Esophagus squamous epithelium (tissue), 5 donors: ENCODE measurements at regions not wholly inside any gene's neighbourhood (a gene's known extent, or its start where the extent isn't known, plus 50 kb on each side); places are given as distances from the start of the nearest gene placed in this dataset.

Source experiments
- DNase-seq: peaks from one replicate; lab custom pipeline; 2025; lab: John Stamatoyannopoulos, UW
- H3K27ac ChIP-seq, 4 donors: fragments of 200-600 bp; sonication (generic); one replicate each; pipeline ENCODE4 v1.5.1; 2016 to 2019; ENCODE audit warnings: mild to moderate bottlenecking in 1 of 4
- H3K27me3 ChIP-seq, 4 donors: fragments of 200-600 bp; sonication (generic); 1 replicate in 3 of 4; 2 replicates in 1 of 4; pipeline versions ENCODE4 v1.5.1 to v1.6.0; 2017 to 2021; ENCODE audit warnings: antibody characterized with exemption in 1 of 4
- H3K36me3 ChIP-seq, 3 donors: fragments of 200-600 bp; sonication (generic); one replicate each; pipeline ENCODE4 v1.5.1; 2016 to 2019
- H3K4me1 ChIP-seq, 3 donors: fragments of 200-600 bp; sonication (generic); one replicate each; pipeline ENCODE4 v1.5.1; 2017 to 2019
- H3K4me3 ChIP-seq, 4 donors: fragments of 200-600 bp; sonication (generic); 1 replicate in 3 of 4; 2 replicates in 1 of 4; pipeline ENCODE4 v1.5.1; 2016 to 2019; ENCODE audit warnings: mild to moderate bottlenecking in 2 of 4, moderate library complexity in 1 of 4
- H3K9me3 ChIP-seq, 3 donors: fragments of 200-600 bp; sonication (generic); one replicate each; pipeline ENCODE4 v1.5.1; 2016 to 2019
- POLR2A ChIP-seq, 4 donors: fragments of 450-650 bp; IDR thresholded peaks; one replicate each; pipeline ENCODE4 v1.6.1; 2017; ENCODE audit warnings: antibody characterized with exemption in 4 of 4, mild to moderate bottlenecking in 4 of 4, moderate library complexity in 3 of 4
- WGBS, 2 donors: methylation state at CpG; one replicate each; pipeline ENCODE4 v1.1.5; 2018; 5-methylcytosine and 5-hydroxymethylcytosine counted together
- intact Hi-C: fragments of 100-400 bp; cut with DNase I; formaldehyde crosslinking; loops from one replicate; pipeline ENCODE4 v1.15.0; 2022
- TF ChIP-seq, protein P1 (sequence below), 6 experiments: fragments of 450-650 bp in 4 of 6; fragments of 200-600 bp in 2 of 6; sonication (generic) in 2 of 6; IDR thresholded peaks; one replicate each; pipeline ENCODE4 v1.5.1; 2016 to 2019; ENCODE audit warnings: antibody characterized with exemption in 6 of 6, mild to moderate bottlenecking in 4 of 6, moderate library complexity in 4 of 6
- donor health status: DM: yes; HTN: yes; CAD: no.

DNA sequence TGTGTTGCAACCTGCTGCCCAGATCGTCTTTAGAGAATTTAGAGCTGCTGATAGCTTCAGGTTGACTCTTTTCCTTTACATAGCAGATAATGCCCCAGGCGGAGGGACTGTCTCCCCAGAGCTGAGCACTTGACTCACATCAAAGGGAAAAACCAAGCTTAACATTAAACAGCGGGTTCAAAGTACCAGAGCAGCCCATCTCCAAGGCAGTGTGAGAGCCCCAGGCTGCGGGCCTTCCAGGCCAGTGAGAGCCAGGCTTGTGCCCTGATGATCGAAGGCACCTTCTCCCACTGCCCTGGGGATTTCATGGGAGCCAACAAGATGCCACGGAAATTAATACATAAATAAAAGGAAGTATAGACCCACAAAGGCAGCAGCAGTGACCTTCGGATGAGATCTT, 275.6 kb downstream of the XXYLT1 start:
- intact Hi-C loops, result no loop called here
- no peak for DNase-seq
- Histone ChIP-seq H3K36me3 (no peaks in the 10 kb centered on the region), H3K27ac (no peak overlapping the region), H3K27me3 (no peaks in the 10 kb centered on the region), H3K4me3 (no peak overlapping the region), H3K9me3 (no peaks in the 10 kb centered on the region), H3K4me1 (no peaks in the 10 kb centered on the region)
- 76 to 82% methylated on average over 6 of the region's 7 CpGs for WGBS, 2 donors
- TF ChIP-seq, protein P1, sequence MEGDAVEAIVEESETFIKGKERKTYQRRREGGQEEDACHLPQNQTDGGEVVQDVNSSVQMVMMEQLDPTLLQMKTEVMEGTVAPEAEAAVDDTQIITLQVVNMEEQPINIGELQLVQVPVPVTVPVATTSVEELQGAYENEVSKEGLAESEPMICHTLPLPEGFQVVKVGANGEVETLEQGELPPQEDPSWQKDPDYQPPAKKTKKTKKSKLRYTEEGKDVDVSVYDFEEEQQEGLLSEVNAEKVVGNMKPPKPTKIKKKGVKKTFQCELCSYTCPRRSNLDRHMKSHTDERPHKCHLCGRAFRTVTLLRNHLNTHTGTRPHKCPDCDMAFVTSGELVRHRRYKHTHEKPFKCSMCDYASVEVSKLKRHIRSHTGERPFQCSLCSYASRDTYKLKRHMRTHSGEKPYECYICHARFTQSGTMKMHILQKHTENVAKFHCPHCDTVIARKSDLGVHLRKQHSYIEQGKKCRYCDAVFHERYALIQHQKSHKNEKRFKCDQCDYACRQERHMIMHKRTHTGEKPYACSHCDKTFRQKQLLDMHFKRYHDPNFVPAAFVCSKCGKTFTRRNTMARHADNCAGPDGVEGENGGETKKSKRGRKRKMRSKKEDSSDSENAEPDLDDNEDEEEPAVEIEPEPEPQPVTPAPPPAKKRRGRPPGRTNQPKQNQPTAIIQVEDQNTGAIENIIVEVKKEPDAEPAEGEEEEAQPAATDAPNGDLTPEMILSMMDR (IDR thresholded peaks at IDR 0.05), result no peak

DNA sequence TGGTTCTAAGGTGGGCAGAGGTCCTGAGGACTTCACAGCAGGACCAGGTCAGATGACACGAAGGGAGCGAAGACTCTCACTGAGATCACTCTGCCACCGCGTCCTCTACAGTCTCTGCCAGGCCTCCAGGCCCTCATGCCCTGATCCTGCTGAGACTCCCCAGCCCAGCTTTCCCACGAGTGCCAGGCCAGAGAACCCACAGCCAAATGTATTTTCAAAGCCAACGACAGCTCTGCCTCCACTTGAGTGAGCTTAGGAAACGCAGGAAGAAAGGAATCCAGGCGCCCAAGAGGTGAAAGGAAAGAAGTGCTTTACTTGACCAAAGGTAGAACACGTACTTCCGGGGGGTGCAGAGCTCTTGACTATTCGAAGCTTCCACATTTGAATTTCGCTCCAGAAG, 275.0 kb downstream of the XXYLT1 start:
- 77 to 88% methylated on average over 11 of the region's 12 CpGs for WGBS, 2 donors
- Histone ChIP-seq H3K36me3 (no peaks in the 10 kb centered on the region), H3K27me3 (no peaks in the 10 kb centered on the region), H3K27ac (no peak overlapping the region), H3K4me3 (no peak overlapping the region), H3K4me1 (no peaks in the 10 kb centered on the region), H3K9me3 (no peaks in the 10 kb centered on the region)
- DNase-seq, result no peak
- TF ChIP-seq, protein P1 (IDR thresholded peaks at IDR 0.05), result no peak
- TF ChIP-seq POLR2A (IDR thresholded peaks at IDR 0.05), result no peak
- intact Hi-C loops, result no loop called here

DNA sequence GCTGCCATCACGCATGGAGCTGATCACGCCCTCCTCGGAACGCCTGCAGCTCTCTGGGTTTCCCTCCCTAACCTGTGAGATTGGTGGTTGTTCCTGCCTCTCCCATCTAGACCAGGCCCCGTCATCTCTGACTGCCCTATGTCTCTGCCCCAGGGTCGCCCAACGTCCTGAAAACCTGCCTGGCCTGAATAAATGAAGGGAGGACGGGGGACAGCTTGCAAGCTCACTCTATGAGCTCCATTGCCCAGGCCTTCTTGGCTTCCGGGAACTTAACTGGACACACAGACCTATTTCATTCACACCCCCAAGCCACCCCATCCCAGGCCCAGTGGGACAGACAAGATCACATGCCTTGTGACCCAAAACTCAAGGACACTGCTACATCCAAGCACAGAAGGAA, 274.2 kb downstream of the XXYLT1 start:
- H3K4me3 ChIP-seq, result no peak overlapping the region
- H3K9me3 ChIP-seq, result no peaks in the 10 kb centered on the region
- no peaks in the 10 kb centered on the region for H3K27me3 ChIP-seq
- no peak overlapping the region for H3K27ac ChIP-seq
- TF ChIP-seq, protein P1 (IDR thresholded peaks at IDR 0.05), result no peak
- no peak for TF ChIP-seq POLR2A (IDR thresholded peaks at IDR 0.05)
- no peaks in the 10 kb centered on the region for H3K36me3 ChIP-seq
- 67 to 90% methylated on average over 7 to 9 of the region's 9 CpGs for WGBS, 2 donors
- DNase-seq, result no peak
- H3K4me1 ChIP-seq, result peaks cover 1 to 6% (median 3%) of the 10 kb centered on the region in 3 donors
- intact Hi-C loops, result no loop called here

DNA sequence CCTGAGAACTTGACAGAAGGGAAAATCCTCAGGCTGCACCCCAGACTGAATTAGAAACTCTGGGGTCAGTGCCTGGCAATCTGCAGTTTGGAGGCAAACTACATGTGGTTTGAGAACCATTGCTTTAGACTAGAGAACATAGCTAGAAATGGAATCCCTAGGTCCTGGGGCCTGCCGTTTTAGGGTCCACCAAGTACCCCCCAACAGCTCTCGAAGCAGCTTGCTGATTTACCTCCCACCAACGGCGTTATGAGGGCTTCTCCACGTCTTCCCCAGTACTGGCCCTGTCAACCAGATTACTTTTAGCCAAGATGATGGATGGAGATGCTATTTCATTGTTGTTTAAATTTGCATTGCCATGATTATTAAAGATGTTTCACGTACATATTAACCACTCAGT, 272.5 kb downstream of the XXYLT1 start:
- Histone ChIP-seq H3K27ac (no peak overlapping the region), H3K9me3 (no peaks in the 10 kb centered on the region), H3K36me3 (no peaks in the 10 kb centered on the region), H3K27me3 (no peaks in the 10 kb centered on the region), H3K4me1 (peaks cover 10 to 22% (median 20%) of the 10 kb centered on the region in 3 donors), H3K4me3 (no peak overlapping the region)
- intact Hi-C loops, result no loop called here
- 75 to 86% methylated on average over 6 of the region's 6 CpGs for WGBS, 2 donors
- DNase-seq, result no peak
- no peak for TF ChIP-seq POLR2A (IDR thresholded peaks at IDR 0.05)
- TF ChIP-seq, protein P1 (IDR thresholded peaks at IDR 0.05), result no peak

DNA sequence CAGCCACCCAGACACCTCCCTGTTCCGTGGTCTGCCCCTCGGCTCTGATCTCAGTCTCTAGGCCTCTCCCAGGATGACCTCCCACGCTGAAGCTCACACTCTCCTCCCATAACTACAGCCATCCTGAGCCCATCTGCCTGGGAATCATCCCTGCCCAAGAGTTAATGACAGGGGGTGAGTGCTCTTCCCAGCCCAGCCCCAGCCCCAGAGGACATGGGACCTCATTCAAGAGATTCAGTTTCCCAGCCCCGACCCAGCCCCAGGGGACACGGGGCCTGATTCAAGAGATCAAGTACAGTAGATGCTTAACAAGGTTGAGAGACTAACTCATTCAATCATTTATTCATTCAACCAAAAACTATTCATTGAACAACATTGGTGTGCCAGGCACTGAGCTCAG, 272.0 kb downstream of the XXYLT1 start:
- Histone ChIP-seq H3K4me1 (peaks cover 15 to 28% (median 25%) of the 10 kb centered on the region in 3 donors), H3K27me3 (no peaks in the 10 kb centered on the region), H3K27ac (no peak overlapping the region), H3K9me3 (no peaks in the 10 kb centered on the region), H3K4me3 (no peak overlapping the region), H3K36me3 (no peaks in the 10 kb centered on the region)
- intact Hi-C loops, result no loop called here
- WGBS, 2 donors, result 83 to 91% methylated on average over 3 to 4 of the region's 5 CpGs
- DNase-seq, result no peak
- TF ChIP-seq, protein P1 (IDR thresholded peaks at IDR 0.05), result no peak
- TF ChIP-seq POLR2A (IDR thresholded peaks at IDR 0.05), result no peak
